ENCODE measurements at regions not wholly inside any gene's neighbourhood (a gene's known extent, or its start where the extent isn't known, plus 50 kb on each side); places are given as distances from the start of the nearest gene placed in this dataset.
"Not testable (repeated sequence)": the region's sequence is repeated elsewhere in the genome, so short reads cannot be mapped to it uniquely, and the experiment has no call there.

DNA sequence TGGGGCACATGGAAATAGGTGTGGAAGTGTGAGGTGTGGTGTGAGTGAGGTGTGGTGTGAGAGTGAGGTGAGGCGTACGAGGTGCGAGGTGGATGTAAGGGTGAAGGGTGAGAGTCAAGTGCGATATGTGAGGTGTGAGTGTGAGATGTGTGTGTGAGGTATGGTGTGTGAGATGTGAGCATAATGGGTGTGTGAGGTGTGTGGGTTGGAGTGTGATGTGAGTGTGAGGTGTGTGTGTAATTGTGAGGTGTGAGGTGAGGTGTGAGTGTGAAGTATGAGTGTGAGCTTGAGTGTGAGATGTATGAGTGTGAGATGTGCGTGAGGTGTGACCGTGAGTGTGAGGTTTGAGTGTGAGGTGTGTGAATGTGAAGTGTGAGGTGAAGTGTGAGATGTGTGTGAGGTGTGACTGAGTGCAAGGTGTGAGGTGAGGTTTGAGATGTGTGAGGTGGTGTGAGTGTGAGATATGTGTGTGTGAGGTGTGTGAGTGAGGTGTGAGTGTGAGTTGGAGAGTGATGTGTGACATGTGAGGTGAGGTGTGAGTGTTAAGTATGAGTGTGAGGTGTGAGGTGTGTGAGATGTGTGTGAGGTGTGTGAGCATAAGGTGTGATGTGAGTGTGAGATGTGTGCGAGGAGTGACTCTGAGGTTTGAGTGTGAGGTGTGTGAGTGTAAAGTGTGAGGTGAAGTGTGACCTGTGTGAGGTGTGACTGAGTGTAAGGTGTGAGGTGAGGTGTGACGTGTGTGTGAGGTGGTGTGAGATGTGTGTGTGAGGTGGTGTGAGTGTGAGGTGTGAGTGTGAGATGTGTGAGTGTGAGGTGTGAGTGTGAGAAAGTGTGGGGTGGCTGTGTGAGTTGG is 354.0 kb downstream of the FOXL1 start:
- DNase-seq (ENCODE audit: low read depth): no peak

DNA sequence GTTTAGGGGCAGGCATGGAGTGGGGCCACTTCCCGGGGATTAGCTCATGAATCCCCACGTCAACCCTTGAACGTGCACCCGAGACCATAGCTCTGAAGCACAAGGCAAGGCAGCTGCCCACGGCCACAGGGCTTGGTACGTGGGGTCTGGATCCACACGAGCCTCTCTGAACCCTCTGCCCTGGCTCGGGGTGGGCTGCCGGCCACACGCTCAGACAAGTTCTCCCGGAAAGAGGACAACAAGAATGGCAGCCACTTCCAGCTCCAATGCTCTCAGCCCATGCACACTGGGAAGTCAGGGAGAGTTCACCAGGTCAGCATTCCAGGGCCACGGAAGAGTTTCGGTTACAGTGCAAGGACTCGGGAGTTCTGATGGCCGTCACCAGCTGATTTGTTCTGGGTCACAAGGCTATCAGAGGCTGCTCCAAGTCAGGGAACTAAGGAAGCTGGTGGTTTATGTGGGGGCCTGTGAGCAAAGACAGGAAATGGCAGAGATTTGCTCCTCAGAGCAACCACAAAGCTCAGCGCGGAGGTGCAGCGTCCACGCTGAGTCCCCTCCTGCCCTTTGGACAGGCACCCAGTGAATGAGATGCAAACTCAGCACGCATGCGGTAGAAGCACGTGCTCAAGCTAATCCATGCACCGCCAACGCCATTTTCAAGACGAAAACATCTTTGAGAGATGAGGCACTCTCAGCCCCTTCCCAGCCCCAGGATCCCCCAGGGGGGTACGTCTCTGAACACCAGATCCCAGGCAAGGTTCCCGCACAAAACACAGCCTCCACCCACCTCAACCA is 356.4 kb downstream of the FOXL1 start:
- no peak for DNase-seq (ENCODE audit: low read depth)

DNA sequence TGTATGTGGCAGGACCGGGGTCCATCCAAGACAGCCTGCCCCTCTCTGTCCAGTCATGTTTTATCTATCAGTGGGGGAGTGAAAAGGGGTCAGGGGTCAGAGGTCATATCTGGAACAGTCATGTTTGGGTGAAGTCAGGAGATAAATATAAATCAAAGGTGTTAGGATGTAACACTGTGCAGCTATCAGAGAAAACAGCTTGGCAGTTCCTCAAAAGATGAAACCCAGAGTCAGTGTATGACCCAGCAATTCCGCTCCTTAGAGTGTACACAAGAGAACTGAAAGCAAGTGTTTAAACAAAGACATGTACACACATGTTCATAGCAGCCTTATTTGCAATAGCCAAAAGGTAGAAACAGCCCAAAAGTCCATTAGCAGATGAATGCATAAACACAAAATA is 361.3 kb downstream of the FOXL1 start:
- DNase-seq (ENCODE audit: low read depth): no peak

DNA sequence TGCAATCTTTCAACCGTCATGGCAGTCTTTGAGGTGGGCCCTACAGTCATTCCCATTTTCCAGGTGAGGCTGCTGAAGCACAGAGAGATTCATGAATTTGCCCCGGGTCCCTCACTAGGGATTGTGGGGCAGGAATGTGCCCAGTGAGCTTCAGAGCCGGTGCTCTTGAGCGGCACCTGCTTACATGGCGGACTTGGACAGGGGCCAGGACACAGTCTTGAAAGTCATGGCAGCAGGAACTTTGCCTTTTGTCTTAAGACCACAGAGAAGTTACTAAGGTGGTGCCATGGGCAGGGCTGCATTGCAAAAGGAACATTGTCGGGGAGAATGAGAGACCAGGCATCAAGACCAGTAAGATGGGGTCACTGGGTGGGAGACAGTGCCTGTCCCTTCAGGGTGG is 363.4 kb downstream of the FOXL1 start:
- no peak for DNase-seq (ENCODE audit: low read depth)

DNA sequence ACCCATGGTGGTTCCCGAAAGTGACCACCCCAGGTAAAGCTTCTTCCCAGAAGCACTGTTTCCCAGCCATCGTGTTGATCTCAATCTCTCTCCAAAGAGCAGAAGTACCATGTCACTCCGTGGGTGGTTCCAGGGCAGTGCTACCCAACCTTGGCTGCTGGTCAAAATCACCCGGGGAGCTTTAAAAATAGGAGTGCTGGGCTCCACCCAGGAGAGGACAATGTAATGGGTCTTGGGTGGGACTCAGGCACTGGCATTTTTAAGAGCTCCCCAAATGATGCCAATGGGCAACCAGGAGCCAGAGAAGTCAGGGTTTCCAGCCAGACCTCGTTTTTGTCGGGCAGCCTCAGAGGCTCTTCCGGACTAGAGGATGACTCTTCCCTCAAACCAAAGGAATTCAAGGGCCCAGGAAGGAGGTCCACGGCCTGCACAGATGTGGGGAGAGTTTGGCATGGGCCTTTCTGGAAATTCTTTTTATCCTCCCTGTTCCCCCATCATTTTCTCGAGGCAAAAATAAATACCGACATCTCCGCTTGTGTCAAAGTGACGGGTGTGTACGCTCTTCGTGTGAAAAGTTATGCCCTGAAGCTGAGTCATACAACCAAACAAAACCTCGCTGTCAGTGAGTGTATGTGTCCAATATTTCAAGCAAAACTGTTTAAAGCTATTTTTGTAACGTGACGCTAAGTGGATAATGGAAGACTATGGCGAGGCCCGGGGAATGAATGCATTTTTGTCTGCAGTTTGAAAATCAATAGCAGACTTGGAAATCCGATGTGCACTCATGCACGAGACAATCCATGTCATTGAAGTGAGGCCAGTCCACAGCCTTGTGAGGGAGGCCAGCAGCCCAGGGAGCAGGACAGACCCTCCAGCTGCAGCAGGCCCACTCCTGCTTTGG is 364.1 kb downstream of the FOXL1 start:
- DNase-seq (ENCODE audit: low read depth): no peak

DNA sequence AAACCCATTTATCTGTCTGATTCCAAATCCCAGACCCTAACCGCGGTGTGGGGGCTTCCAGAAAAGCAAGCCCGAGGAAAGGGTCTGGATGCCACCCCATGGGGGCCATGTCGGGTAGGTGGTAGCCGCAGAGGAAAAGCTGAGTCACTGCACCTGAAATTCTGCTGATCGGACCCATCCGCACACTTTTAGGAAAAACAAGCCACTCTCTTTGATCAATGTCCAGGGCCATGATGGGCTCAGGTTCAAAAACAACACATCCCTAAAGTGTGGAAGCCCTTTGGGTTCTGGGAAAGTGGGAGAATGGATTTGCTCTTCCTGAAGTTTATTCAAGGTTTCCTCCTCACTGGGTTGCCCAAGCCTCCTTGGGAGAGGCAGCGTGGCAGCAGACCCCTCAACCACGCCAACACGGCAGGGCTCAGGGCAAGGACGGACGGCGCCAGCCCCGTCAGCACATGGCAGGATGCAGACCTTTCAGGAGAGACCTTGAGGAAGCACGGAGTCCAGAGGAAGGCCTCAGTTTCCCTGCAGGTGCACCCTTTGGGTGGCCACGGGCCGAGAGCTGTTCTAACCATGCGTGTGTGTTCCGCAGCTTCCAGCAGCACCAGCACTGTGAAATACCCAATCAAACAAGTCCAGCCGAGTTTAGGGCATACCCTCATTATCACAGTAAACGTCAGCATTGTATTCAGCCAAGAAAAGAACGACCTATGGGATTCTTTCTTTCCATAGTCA is 367.0 kb downstream of the FOXL1 start:
- no peak for DNase-seq (ENCODE audit: low read depth)

DNA sequence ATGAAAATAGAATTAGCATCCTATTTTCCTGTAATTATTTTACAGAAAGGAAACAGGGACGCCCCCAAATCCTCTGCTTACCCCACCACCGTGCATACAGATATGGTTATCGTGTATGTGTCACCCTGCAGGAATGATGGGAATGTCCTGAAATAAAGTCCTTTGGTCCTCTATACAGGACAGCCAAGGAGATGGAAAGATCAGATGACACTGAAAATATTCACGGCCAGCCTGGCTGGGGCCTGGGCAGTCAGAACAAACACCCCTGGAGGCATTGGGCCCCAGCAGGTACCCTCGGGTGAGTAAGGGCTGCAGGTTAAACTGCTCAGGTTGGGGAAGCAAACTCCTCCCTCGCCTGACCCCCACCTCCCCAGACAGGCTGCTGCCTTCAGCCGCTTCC is 368.0 kb downstream of the FOXL1 start:
- DNase-seq (ENCODE audit: low read depth): no peak

DNA sequence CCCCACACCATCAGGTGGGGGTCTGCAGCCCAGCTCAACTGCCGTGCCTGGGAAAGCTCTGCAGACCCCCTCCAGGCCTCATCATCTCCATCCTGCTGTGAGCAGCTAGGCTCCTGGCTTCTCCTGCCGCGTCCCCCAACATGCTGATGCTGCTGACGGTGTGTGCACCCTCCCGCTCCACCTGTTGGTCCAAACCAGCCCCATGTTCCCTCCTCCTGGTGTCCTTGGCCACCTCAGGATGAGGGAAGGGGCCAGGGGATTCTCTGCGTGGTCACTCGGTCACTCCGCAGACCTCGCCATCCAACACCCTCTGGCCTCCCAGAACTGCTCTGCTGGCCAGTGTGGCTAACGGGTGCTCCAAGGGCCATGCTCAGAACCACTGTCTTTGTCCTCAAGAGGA is 368.6 kb downstream of the FOXL1 start:
- DNase-seq (ENCODE audit: low read depth): no peak

DNA sequence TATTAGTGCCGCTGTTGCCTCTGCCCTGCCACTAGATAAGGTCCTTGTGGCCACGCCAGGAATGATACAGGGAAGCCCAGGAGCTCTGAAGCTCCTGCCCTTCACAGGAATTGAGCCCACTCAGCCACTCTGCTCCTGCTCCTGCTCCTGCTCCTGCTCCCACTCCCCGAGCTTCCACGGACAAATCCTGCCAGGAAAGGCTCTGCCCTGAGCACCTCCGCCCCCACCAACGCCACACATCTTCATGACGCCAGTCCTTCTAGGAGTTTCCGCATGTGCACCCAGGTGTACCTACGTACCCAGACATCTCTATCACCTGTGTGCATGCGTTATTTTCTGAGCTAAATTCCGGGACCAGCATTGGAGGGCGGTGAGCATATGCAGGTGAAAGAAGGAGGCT is 369.1 kb downstream of the C16orf95 start:
- DNase-seq (ENCODE audit: low read depth): no peak

DNA sequence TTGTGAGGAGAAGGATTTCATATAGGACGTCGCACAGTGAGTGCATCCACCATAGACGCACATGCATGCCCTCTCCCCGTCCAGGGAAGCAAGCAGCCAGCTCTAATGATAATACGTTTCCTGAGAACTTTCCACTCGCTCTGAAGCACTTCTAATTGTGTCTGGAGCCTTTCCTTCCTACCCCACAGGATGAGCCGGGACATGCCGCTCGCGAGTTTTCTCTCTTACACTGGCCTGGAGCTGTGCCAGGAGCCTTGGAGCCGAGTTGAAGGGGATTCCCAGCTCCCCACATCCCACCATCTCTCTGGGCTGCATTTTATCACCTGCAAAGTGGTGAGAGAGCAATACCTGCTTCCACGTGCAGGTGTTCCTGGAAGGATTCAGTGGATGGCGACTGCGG is 368.1 kb downstream of the C16orf95 start:
- no peak for DNase-seq (ENCODE audit: low read depth)

DNA sequence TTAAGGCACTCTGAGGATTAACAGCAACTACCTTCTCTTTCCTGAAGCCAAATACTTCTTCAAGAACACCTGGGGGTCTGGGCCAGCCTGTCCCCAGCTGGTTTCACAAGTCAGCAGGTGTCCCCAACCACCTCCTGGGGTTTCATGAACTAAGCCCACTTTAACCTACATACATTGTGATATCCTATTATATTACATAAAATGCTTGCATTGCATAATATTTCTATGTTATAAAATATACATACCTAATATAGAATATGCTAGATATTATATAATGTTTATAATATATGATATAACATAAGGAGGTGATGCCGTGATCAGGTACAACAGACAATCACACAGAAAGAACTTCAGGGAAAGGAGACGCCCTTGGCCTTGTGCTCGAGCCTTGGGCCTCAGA is 367.6 kb downstream of the C16orf95 start:
- no peak for DNase-seq (ENCODE audit: low read depth)

DNA sequence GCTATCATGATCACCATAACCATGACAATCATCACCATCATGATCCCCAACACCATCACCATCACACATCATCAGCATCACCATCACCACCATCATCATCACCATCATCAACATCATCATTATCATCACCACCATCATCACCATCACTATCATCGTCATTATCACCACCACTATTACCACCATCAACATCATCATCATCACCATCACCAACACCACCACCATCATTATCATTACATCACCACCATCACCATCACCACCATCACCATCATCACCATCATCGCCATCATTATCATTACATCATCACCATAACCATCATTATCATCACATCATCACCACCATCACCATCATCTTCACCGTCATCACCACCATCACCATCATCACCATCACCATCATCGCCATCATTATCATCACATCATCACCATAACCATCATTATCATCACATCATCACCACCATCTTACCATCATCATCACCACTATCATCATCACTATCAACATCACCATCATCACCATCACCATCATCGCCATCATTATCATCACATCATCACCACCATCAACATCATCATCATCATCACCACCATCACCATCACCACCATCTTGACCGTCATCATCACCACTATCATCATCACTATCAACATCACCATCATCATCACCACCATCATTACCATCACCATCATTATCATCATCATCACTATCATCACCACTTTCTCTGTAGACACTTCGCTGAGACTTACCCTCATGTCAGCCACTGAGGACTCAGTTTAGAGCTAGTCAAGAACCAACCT is 366.0 kb downstream of the C16orf95 start:
- DNase-seq (ENCODE audit: low read depth): no peak

DNA sequence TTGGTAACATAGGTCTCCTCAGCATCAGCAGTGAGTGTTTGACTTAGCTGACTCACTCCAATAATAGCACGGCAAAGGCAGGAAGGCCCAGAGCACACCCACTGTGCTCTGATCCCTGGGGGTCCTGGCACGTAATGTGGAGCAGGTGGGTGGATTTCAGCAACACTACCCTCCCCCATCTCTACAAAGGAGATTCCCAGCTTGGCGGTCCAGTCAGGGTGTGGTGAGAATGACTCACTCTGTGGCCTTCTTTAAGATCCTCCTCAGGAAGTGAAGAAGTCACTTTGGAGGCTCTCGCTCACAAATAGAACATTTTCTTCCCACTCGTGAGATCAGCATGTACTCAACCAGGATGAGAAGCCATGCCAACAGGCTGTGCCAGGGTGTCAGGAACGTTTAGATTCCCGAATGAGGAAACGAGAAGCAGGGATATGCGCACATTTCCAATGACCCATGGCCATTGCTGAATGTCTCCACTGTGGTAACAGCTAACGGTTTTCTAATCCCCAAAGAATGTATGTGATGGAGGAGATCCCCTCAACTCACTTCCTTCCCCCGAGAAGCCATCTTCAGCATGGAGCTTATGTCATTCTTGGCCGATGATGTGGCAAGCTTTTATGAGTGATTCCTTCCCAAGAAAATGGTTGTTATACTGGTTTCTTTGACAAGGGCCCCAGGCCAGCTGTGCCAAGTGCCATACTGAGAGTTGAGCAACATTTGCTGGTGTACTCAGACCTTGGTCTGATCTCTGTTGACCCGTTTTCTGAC is 365.2 kb downstream of the C16orf95 start:
- no peak for DNase-seq (ENCODE audit: low read depth)

DNA sequence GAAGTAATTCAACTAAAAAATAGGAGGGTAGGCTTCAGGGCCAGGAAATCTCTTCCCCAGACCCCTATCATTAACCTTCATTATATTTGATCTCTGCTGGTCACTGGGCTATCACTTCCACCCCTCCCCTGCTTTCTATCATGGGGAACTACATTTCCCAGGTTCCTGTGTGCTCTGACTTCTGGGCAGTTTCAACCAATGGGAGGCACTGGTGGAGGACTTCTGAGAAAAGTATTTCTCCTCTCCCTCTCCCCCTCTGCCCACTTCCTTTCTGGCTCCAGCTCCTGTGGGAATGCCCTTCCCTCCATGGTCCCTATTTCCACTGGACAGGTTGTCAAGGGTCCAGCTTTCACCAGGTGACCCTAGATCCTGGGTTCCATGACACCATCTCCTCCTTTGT is 364.4 kb downstream of the C16orf95 start:
- DNase-seq (ENCODE audit: low read depth): no peak

DNA sequence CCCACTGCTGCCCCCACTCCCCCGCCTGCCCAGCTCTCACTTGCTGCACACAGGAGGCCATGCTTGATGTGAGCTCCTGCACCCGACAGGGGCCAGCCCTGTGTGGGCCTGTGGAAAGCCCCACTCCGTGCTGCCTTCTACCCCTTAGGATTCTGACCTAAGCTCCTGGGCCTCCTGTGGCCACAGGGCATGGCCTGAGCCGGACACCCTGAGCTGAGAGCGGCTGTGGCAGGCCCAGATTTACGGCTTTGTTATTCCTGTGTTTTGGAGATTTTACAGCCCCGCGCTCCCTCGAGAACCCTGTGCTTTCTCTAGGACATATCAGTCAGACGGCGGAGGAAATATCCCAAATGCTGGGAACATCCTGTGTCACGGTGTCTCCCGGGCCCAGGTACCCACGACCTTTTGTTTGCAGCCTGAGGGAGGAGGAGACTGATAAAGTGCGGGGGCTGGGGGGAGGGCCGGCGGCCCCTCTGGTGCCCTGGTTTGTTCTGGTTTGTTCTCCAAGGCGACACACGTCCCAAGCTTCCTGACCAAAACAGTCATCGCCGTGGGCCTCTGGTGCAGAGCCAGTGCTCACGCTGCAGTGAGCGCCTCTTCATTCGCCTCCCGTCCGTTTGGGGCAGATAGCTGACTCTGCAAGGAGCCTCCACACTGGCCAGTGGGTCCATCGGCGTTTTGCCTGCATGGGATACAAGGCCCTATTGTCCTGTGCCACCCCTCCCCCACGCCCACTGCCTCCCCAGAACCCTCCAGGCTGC is 363.4 kb downstream of the C16orf95 start:
- no peak for DNase-seq (ENCODE audit: low read depth)

DNA sequence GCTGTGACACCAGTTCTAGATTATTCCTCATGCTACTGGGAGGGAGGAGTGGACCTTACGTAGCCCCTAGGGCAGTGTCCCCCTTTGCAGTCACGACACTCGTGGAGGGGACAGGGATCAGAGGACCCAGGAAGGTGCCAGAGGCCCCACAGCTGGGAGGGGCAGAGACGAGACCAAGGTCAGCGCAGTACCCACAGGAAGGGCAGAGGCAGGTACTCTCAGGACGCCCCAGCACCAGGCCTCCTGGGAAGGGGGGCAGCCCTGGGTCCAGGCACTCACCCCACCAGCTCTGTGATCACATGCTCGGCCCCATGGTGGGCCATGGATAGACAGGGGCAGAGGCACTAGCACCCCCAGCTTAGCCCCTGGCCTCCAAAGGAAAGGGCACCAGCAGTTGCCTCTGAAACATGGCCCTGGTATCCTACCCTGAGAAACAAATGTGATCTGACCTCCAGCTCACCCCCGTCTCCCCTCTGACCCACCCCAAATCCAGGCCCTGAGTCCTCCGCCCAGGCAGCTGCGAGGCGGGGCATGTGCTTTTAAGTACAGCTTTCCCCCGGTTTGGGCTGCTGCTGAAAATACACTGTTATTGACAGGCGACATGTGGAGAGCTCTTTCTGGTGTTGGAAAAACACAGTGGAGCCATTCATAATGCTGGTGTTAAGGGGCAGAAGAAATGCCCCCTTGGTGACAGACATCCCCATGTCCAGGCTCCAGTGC is 361.9 kb downstream of the C16orf95 start:
- no peak for DNase-seq (ENCODE audit: low read depth)

DNA sequence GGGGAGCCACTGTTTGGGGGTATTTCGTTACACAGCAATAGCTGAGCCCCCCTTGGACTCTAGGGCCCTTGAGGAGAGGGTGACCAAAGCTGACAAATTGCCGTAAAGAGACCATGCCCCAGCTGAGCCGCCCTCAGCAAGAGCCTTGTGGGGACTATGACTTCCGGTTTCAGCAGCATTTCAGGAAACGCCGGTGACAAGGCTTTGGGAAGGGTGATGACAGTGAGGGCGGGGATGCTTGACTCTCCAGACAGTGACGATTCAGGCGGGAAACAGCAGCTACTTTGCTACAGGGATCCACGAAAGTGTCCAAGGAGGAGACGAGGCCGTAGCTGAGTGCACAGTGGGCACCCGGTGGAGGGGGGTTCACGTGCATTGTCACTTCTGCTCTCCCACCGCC is 360.8 kb downstream of the C16orf95 start:
- DNase-seq (ENCODE audit: low read depth): no peak

DNA sequence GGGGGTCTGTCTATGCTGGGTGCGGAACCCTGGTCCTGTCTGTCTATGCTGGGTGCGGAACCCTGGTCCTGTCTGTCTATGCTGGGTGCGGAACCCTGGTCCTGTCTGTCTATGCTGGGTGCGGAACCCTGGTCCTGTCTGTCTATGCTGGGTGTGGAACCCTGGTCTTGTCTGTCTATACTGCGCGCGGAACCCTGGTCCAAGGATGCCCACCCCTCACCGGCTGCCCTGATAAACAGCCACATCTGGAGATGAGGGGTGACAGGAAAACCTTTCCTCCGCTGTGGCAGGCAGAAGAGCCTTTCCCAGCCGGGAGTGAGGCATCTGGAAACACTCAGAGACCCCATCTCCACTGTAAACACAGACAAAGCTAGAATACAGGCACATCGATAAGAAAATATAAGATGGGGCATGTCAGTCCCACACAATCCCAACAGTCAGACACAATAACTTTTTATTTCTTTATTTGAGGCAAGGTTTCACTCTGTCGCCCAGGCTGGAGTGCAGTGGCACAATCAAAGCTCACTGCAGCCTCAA is 359.5 kb downstream of the C16orf95 start:
- not testable (repeated sequence) for DNase-seq (ENCODE audit: low read depth)
